Cardiac muscle cell (in vitro differentiated cells and primary cell): ENCODE measurements at regions not wholly inside any gene's neighbourhood (a gene's known extent, or its start where the extent isn't known, plus 50 kb on each side); places are given as distances from the start of the nearest gene placed in this dataset.

Experiments used
- DNase-seq, 2 donors: peaks; one replicate each; pipeline versions ENCODE4 v3.0.0 to v3.0.0-alpha.2; 2010 to 2017; ENCODE audit warnings: low read depth in 1 of 2, low spot score in 1 of 2
- H3K27ac ChIP-seq: fragments of 200-600 bp; sonication (generic); 2 replicates; pipeline ENCODE4 v1.5.1; 2016
- H3K27me3 ChIP-seq: fragments of 200-600 bp; sonication (generic); 2 replicates; pipeline ENCODE4 v1.6.0; 2016; ENCODE audit warnings: control low read depth
- H3K36me3 ChIP-seq: fragments of 200-600 bp; sonication (generic); 2 replicates; pipeline ENCODE4 v1.5.1; 2016; ENCODE audit warnings: control low read depth
- H3K4me1 ChIP-seq: fragments of 200-600 bp; sonication (generic); 2 replicates; pipeline ENCODE4 v1.8.1; 2017; ENCODE audit warnings: low read depth, mild to moderate bottlenecking, mixed run types
- H3K4me3 ChIP-seq: fragments of 200-600 bp; sonication (generic); 2 replicates; pipeline ENCODE4 v1.5.1; 2016; ENCODE audit warnings: mild to moderate bottlenecking
- H3K9me3 ChIP-seq: fragments of 200-600 bp; sonication (generic); 2 replicates; pipeline ENCODE4 v1.5.1; 2017; ENCODE audit warnings: low read depth, mild to moderate bottlenecking, control low read depth
- CTCF ChIP-seq: IDR thresholded peaks from 2 replicates; pipeline ENCODE4 v1.5.1; 2012; ENCODE audit warnings: low read depth, mild to moderate bottlenecking, low read length

- Histone ChIP-seq H3K4me3 (no peak overlapping the region), H3K27ac (no peak overlapping the region), H3K4me1 (no peaks in the 10 kb centered on the region), H3K27me3 (no peaks in the 10 kb centered on the region), H3K36me3 (no peaks in the 10 kb centered on the region), H3K9me3 (no peaks in the 10 kb centered on the region)
- TF ChIP-seq CTCF: no peak
- DNase-seq: no peak
These were observed 494.1 kb upstream of the DPPA4 start for GRCh38 chr3:109831403-109831802.

- DNase-seq: no peak
These were observed 498.6 kb upstream of the DPPA4 start for GRCh38 chr3:109835958-109836357.

GRCh38 chr3:109851854-109852253 lies 514.5 kb upstream of the DPPA4 start:
- Histone ChIP-seq H3K4me3 (no peak overlapping the region), H3K36me3 (no peaks in the 10 kb centered on the region), H3K27ac (no peak overlapping the region), H3K27me3 (no peaks in the 10 kb centered on the region), H3K4me1 (no peaks in the 10 kb centered on the region), H3K9me3 (no peaks in the 10 kb centered on the region)
- no peak for TF ChIP-seq CTCF
- no peak for DNase-seq

More at GRCh38 chr3:109835958-109836357, 498.6 kb upstream of the DPPA4 start:
- H3K36me3 ChIP-seq: no peaks in the 10 kb centered on the region
- H3K9me3 ChIP-seq: no peaks in the 10 kb centered on the region
- H3K27me3 ChIP-seq: no peaks in the 10 kb centered on the region
- no peak for TF ChIP-seq CTCF
- H3K4me3 ChIP-seq: no peak overlapping the region
- no peaks in the 10 kb centered on the region for H3K4me1 ChIP-seq
- no peak overlapping the region for H3K27ac ChIP-seq

- no peak overlapping the region for H3K27ac ChIP-seq
- DNase-seq: no peak
- no peaks in the 10 kb centered on the region for H3K9me3 ChIP-seq
- H3K27me3 ChIP-seq: no peaks in the 10 kb centered on the region
- no peaks in the 10 kb centered on the region for H3K4me1 ChIP-seq
- TF ChIP-seq CTCF: no peak
- H3K36me3 ChIP-seq: no peaks in the 10 kb centered on the region
- H3K4me3 ChIP-seq: no peak overlapping the region
These were observed 514.9 kb upstream of the DPPA4 start for GRCh38 chr3:109852283-109852682.

GRCh38 chr3:109853077-109853731 lies 515.9 kb upstream of the DPPA4 start:
- Histone ChIP-seq H3K4me1 (no peaks in the 10 kb centered on the region), H3K9me3 (no peaks in the 10 kb centered on the region), H3K27ac (no peak overlapping the region), H3K36me3 (no peaks in the 10 kb centered on the region), H3K4me3 (no peak overlapping the region), H3K27me3 (no peaks in the 10 kb centered on the region)
- DNase-seq: no peak
- no peak for TF ChIP-seq CTCF

GRCh38 chr3:109863701-109864100 lies 526.4 kb upstream of the DPPA4 start:
- no peak for TF ChIP-seq CTCF

More at GRCh38 chr3:109863701-109864100, 526.4 kb upstream of the DPPA4 start:
- no peaks in the 10 kb centered on the region for H3K27me3 ChIP-seq
- H3K36me3 ChIP-seq: no peaks in the 10 kb centered on the region
- no peaks in the 10 kb centered on the region for H3K4me1 ChIP-seq
- DNase-seq: no peak
- no peaks in the 10 kb centered on the region for H3K9me3 ChIP-seq
- H3K4me3 ChIP-seq: no peak overlapping the region
- H3K27ac ChIP-seq: no peak overlapping the region
